IMR-90 (cell line): ENCODE measurements at regions not wholly inside any gene's neighbourhood (a gene's known extent, or its start where the extent isn't known, plus 50 kb on each side); places are given as distances from the start of the nearest gene placed in this dataset.

ENCODE experiments used
- ATAC-seq: fragments of 200-7000 bp; cut with Tn5 transposase; 2 replicates; pipeline ENCODE4 v1.9.1; 2020; ENCODE audit warnings: low read depth, mild to moderate bottlenecking, moderate library complexity
- BruUV-seq: library from RNA; stranded (reverse); fragments of 400-500 nt; replicated peaks from 2 replicates; lab custom pipeline; 2021; lab: Mats Ljungman, UMichigan
- CTCF ChIA-PET: fragments of 300-600 bp; formaldehyde crosslinking; extraction: SDS; loops from one replicate; lab custom pipeline; 2021; ENCODE audit warnings: antibody characterized with exemption; lab: Yijun Ruan, JAX
- POLR2A ChIA-PET: fragments of 300-600 bp; sonication (Branson Sonifier 250); formaldehyde crosslinking; loops from one replicate; lab custom pipeline; 2022; ENCODE audit warnings: antibody characterized with exemption; ENCODE audit not compliant: unreplicated experiment; lab: Charles Lee
- DNase-seq: peaks from one replicate; pipeline ENCODE4 v3.0.0; 2013
- H2AFZ ChIP-seq: replicated peaks from 2 replicates; pipeline ENCODE3; 2013; ENCODE audit warnings: low read length, mild to moderate bottlenecking; ENCODE audit not compliant: poor library complexity
- H2AK5ac ChIP-seq: 2 replicates; pipeline ENCODE4 v1.6.1; 2013; ENCODE audit warnings: low read depth, low read length, inconsistent platforms
- H2AK9ac ChIP-seq: replicated peaks from 2 replicates; pipeline ENCODE3; 2013; ENCODE audit warnings: mild to moderate bottlenecking, low read depth, low read length, moderate library complexity; ENCODE audit not compliant: poor library complexity
- H2BK120ac ChIP-seq: 2 replicates; pipeline ENCODE4 v1.6.1; 2013; ENCODE audit warnings: low read depth, low read length, inconsistent platforms
- H2BK15ac ChIP-seq: 3 replicates; pipeline ENCODE4 v1.6.1; 2013; ENCODE audit warnings: low read depth, low read length, inconsistent platforms
- H2BK20ac ChIP-seq: 2 replicates; pipeline ENCODE4 v1.6.1; 2013; ENCODE audit warnings: low read depth, mild to moderate bottlenecking, inconsistent platforms, low read length, moderate library complexity
- H2BK5ac ChIP-seq: 2 replicates; pipeline ENCODE4 v1.6.1; 2013; ENCODE audit warnings: mild to moderate bottlenecking, low read depth, low read length, inconsistent platforms; ENCODE audit not compliant: poor library complexity, severe bottlenecking
- H3K14ac ChIP-seq: replicated peaks from 2 replicates; pipeline ENCODE4 v1.6.1; 2013; ENCODE audit warnings: low read depth, low read length, inconsistent platforms
- H3K18ac ChIP-seq: 2 replicates; pipeline ENCODE4 v1.6.1; 2013; ENCODE audit warnings: low read depth, low read length, control low read depth
- H3K23ac ChIP-seq: 2 replicates; pipeline ENCODE4 v1.6.1; 2013; ENCODE audit warnings: low read depth, low read length, inconsistent platforms
- H3K27ac ChIP-seq: 2 replicates; pipeline ENCODE4 v1.5.1; 2013; ENCODE audit warnings: mild to moderate bottlenecking, control low read depth, low read length; ENCODE audit not compliant: insufficient read depth
- H3K27me3 ChIP-seq: 2 replicates; pipeline ENCODE4 v1.6.1; 2013; ENCODE audit warnings: low read length; ENCODE audit not compliant: control insufficient read depth, insufficient read depth
- H3K36me3 ChIP-seq: 2 replicates; pipeline ENCODE4 v1.6.1; 2013; ENCODE audit warnings: low read length, mixed read lengths; ENCODE audit not compliant: control insufficient read depth, insufficient read depth
- H3K4ac ChIP-seq: 2 replicates; pipeline ENCODE4 v1.6.1; 2013; ENCODE audit warnings: low read depth, low read length, inconsistent platforms
- H3K4me1 ChIP-seq: 2 replicates; pipeline ENCODE4 v1.6.1; 2013; ENCODE audit warnings: low read length, mixed read lengths; ENCODE audit not compliant: control insufficient read depth, insufficient read depth
- H3K4me2 ChIP-seq: 2 replicates; pipeline ENCODE4 v1.6.1; 2013; ENCODE audit warnings: low read depth, mild to moderate bottlenecking, control low read depth, low read length, moderate library complexity
- H3K4me3 ChIP-seq: 2 replicates; pipeline ENCODE4 v1.5.1; 2013; ENCODE audit warnings: low read depth, mild to moderate bottlenecking, control low read depth, low read length, moderate library complexity; ENCODE audit not compliant: insufficient read depth
- H3K56ac ChIP-seq: 2 replicates; pipeline ENCODE4 v1.6.1; 2013; ENCODE audit warnings: low read length, inconsistent platforms; ENCODE audit not compliant: insufficient read depth; ENCODE audit errors: extremely low read depth
- H3K79me1 ChIP-seq, 2 experiments: 2 replicates each; pipeline ENCODE4 v1.6.1; 2013; ENCODE audit warnings: low read length in 2 of 2, inconsistent platforms in 1 of 2, low read depth in 1 of 2
- H3K9ac ChIP-seq: 2 replicates; pipeline ENCODE4 v1.6.1; 2013; ENCODE audit warnings: low read depth, low read length, control low read depth
- H3K9me1 ChIP-seq: 2 replicates; pipeline ENCODE4 v1.6.1; 2013; ENCODE audit warnings: low read length, inconsistent platforms; ENCODE audit not compliant: insufficient read depth
- H3K9me3 ChIP-seq: 2 replicates; pipeline ENCODE4 v1.6.1; 2013; ENCODE audit warnings: low read length; ENCODE audit not compliant: control insufficient read depth, insufficient read depth
- H4K20me1 ChIP-seq: 2 replicates; pipeline ENCODE4 v1.6.1; 2013; ENCODE audit warnings: low read length, inconsistent platforms; ENCODE audit not compliant: insufficient read depth
- H4K5ac ChIP-seq: 2 replicates; pipeline ENCODE4 v1.6.1; 2013; ENCODE audit warnings: mild to moderate bottlenecking, low read depth, low read length, control low read depth
- H4K8ac ChIP-seq, 2 experiments: 2 replicates each; pipeline ENCODE4 v1.6.1; 2013; ENCODE audit warnings: low read depth in 2 of 2, low read length in 2 of 2, control low read depth in 1 of 2, inconsistent platforms in 1 of 2
- H4K91ac ChIP-seq: 2 replicates; pipeline ENCODE4 v1.6.1; 2013; ENCODE audit warnings: low read depth, low read length, inconsistent platforms; ENCODE audit not compliant: insufficient read depth
- BHLHE40 ChIP-seq: fragments of 150-350 bp; IDR thresholded peaks from 2 replicates; pipeline ENCODE4 v1.6.1; 2016; ENCODE audit warnings: mild to moderate bottlenecking, low read depth, low read length
- CHD1 ChIP-seq: IDR thresholded peaks from 2 replicates; pipeline ENCODE4 v1.6.1; 2012; ENCODE audit warnings: low read depth, low read length, improper control_type of control experiment
- FOS ChIP-seq: fragments of 150-350 bp; IDR thresholded peaks from 2 replicates; pipeline ENCODE4 v1.6.1; 2016; ENCODE audit warnings: low read depth, low read length
- MAFK ChIP-seq: IDR thresholded peaks from 2 replicates; pipeline ENCODE4 v1.6.1; 2012; ENCODE audit warnings: low read depth, low read length, improper control_type of control experiment
- MAZ ChIP-seq: IDR thresholded peaks from 2 replicates; pipeline ENCODE4 v1.6.1; 2012; ENCODE audit warnings: low read depth, mild to moderate bottlenecking, low read length, improper control_type of control experiment, moderate library complexity, borderline replicate concordance
- MXI1 ChIP-seq: IDR thresholded peaks from 2 replicates; pipeline ENCODE4 v1.6.1; 2012; ENCODE audit warnings: low read depth, mild to moderate bottlenecking, low read length, moderate library complexity, borderline replicate concordance
- NFE2L2 ChIP-seq: fragments of 150-350 bp; IDR thresholded peaks from 2 replicates; pipeline ENCODE4 v1.6.1; 2016; ENCODE audit warnings: low read depth, mild to moderate bottlenecking, low read length
- POLR2A ChIP-seq: IDR thresholded peaks from 2 replicates; pipeline ENCODE4 v1.6.1; 2012; ENCODE audit warnings: mild to moderate bottlenecking, low read depth, low read length
- RAD21 ChIP-seq: IDR thresholded peaks from 2 replicates; pipeline ENCODE4 v1.6.1; 2012; ENCODE audit warnings: low read length, improper control_type of control experiment
- RCOR1 ChIP-seq: IDR thresholded peaks from 2 replicates; pipeline ENCODE4 v1.6.1; 2012; ENCODE audit warnings: mild to moderate bottlenecking, low read length, improper control_type of control experiment; ENCODE audit not compliant: insufficient replicate concordance
- WGBS, 2 experiments: methylation state at CpG; one replicate each; pipeline versions ENCODE4 v1.1.5 to v1.1.7; 2013; ENCODE audit warnings: missing lambda C conversion rate in 2 of 2; ENCODE audit not compliant: insufficient read length in 1 of 2; ENCODE audit errors: extremely low coverage in 2 of 2; 5-methylcytosine and 5-hydroxymethylcytosine counted together
- dilution Hi-C: fragments of 300-500 bp; cut with HindIII; formaldehyde crosslinking; loops from one replicate; pipeline ENCODE4 v1.14.3; 2018; ENCODE audit warnings: low sequenced_read_pairs; ENCODE audit not compliant: unreplicated experiment
- in situ Hi-C: fragments of 300-500 bp; cut with MboI; formaldehyde crosslinking; loops from 3 replicates; pipeline ENCODE4 v1.14.3; 2019; ENCODE audit warnings: low sequenced_read_pairs, inconsistent platforms, mixed read lengths
- intact Hi-C: fragments of 100-400 bp; cut with micrococcal nuclease; formaldehyde crosslinking; loops from 2 replicates; pipeline ENCODE4 v1.10.0; 2022

GRCh38 chr1:60745484-60745883 is 336.9 kb upstream of the NFIA start:
- no peak for ATAC-seq

More at GRCh38 chr1:60745484-60745883, 336.9 kb upstream of the NFIA start:
- Histone ChIP-seq H4K91ac (no peak overlapping the region), H2BK5ac (no peak overlapping the region), H2AK5ac (no peak overlapping the region), H3K4me1 (no peaks in the 10 kb centered on the region), H3K23ac (no peak overlapping the region), H3K4me2 (no peak overlapping the region), H3K79me1 (no peaks in the 10 kb centered on the region), H2BK120ac (no peak overlapping the region), H3K9me1 (no peaks in the 10 kb centered on the region), H4K20me1 (no peaks in the 10 kb centered on the region), H4K8ac (no peak overlapping the region), H3K4ac (no peak overlapping the region), H3K9ac (no peak overlapping the region), H3K27me3 (no peaks in the 10 kb centered on the region), H4K5ac (no peak overlapping the region), H3K56ac (no peak overlapping the region), H3K9me3 (0 out of 2 replicates have a peak, but pooled peaks cover 4% of the 10 kb centered on the region), H3K36me3 (no peaks in the 10 kb centered on the region), H3K14ac (no peak overlapping the region), H3K4me3 (no peak overlapping the region), H3K18ac (no peak overlapping the region), H2BK20ac (no peak overlapping the region), H3K27ac (no peak overlapping the region), H2AFZ (no peak overlapping the region), H2AK9ac (no peak overlapping the region), H2BK15ac (no peak overlapping the region)
- no CpG with 5 or more reads among the region's 2 CpGs for WGBS, 2 experiments
- POLR2A ChIA-PET = no interaction called here
- CTCF ChIA-PET = no interaction called here
- in situ Hi-C loops = no loop called here
- no TSS peak for BruUV-seq
- no peak for DNase-seq
- dilution Hi-C loops = no loop called here
- intact Hi-C loops = no loop called here
- no peak for TF ChIP-seq MAZ
- no peak for TF ChIP-seq CHD1
- TF ChIP-seq MAFK = no peak
- no peak for TF ChIP-seq FOS
- TF ChIP-seq NFE2L2 = no peak
- TF ChIP-seq RAD21 = no peak
- no peak for TF ChIP-seq MXI1
- TF ChIP-seq BHLHE40 = no peak
- no peak for TF ChIP-seq RCOR1
- TF ChIP-seq POLR2A = no peak
